ENCODE measurements at regions not wholly inside any gene's neighbourhood (a gene's known extent, or its start where the extent isn't known, plus 50 kb on each side); places are given as distances from the start of the nearest gene placed in this dataset.

DNA sequence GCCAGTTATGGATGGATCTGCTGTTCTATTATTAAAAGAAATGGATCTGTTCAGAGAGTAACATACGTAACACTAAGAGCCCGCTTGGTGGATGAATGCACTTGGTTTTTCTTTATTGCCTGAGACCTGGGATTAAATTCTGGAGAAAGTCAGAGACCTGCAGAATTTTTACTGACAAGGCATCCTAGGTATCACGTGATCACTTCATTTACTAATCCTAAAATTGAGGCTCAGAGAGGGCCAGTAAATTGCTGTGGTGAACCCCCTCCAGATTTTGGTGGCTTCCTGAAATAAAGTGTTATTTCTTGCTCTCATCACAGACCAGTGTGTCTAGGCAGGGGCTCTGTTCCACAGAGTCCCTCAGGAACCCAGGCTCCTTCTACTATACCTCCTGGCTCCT lies 187.9 kb upstream of the LARGE1 start:
- Histone ChIP-seq H3K4me3 (no peak overlapping the region), H3K4me2 (no peak overlapping the region), H3K9me3 (no peaks in the 10 kb centered on the region), H3K27ac (no peak overlapping the region), H3K4me1 (no peaks in the 10 kb centered on the region)
- TF ChIP-seq HOXB5 (CRISPR knock-in tag; IDR thresholded peaks at IDR 0.05) = no peak
- TF ChIP-seq, protein P1, sequence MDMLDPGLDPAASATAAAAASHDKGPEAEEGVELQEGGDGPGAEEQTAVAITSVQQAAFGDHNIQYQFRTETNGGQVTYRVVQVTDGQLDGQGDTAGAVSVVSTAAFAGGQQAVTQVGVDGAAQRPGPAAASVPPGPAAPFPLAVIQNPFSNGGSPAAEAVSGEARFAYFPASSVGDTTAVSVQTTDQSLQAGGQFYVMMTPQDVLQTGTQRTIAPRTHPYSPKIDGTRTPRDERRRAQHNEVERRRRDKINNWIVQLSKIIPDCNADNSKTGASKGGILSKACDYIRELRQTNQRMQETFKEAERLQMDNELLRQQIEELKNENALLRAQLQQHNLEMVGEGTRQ (IDR thresholded peaks at IDR 0.05) = no peak
- TF ChIP-seq EP300 (IDR thresholded peaks at IDR 0.05) = no peak
- no peak for TF ChIP-seq HOXB13 (CRISPR knock-in tag; IDR thresholded peaks at IDR 0.05; ENCODE audit: low read depth)
- TF ChIP-seq, protein P2, sequence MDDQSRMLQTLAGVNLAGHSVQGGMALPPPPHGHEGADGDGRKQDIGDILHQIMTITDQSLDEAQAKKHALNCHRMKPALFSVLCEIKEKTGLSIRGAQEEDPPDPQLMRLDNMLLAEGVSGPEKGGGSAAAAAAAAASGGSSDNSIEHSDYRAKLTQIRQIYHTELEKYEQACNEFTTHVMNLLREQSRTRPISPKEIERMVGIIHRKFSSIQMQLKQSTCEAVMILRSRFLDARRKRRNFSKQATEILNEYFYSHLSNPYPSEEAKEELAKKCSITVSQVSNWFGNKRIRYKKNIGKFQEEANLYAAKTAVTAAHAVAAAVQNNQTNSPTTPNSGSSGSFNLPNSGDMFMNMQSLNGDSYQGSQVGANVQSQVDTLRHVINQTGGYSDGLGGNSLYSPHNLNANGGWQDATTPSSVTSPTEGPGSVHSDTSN (IDR thresholded peaks at IDR 0.05) = no peak
- no peak for TF ChIP-seq CHD2 (IDR thresholded peaks at IDR 0.05; ENCODE audit: low read length, partially characterized antibody)
- TF ChIP-seq JUN (IDR thresholded peaks at IDR 0.05) = no peak
- TF ChIP-seq ESRRA (IDR thresholded peaks at IDR 0.05; ENCODE audit: borderline replicate concordance, low read length) = no peak
- TF ChIP-seq KDM1A (IDR thresholded peaks at IDR 0.05; ENCODE audit: low read depth) = no peak
- TF ChIP-seq NR3C1 (IDR thresholded peaks at IDR 0.05) = no peak
- TF ChIP-seq MAZ (IDR thresholded peaks at IDR 0.05; ENCODE audit: borderline replicate concordance, low read depth, low read length) = no peak
- TF ChIP-seq TFCP2L1 (CRISPR knock-in tag; IDR thresholded peaks at IDR 0.05) = no peak
- TF ChIP-seq CEBPB (IDR thresholded peaks at IDR 0.05) = no peak
- TF ChIP-seq FOSB (CRISPR knock-in tag; IDR thresholded peaks at IDR 0.05) = no peak
- no peak for TF ChIP-seq NFE2L2 (conservative IDR thresholded peaks at IDR 0.05; ENCODE audit: low read length)
- TF ChIP-seq CHD4 (IDR thresholded peaks at IDR 0.05; ENCODE audit: borderline replicate concordance) = no peak
- TF ChIP-seq HOXA7 (CRISPR knock-in tag; IDR thresholded peaks at IDR 0.05) = no peak
- TF ChIP-seq, protein P3, sequence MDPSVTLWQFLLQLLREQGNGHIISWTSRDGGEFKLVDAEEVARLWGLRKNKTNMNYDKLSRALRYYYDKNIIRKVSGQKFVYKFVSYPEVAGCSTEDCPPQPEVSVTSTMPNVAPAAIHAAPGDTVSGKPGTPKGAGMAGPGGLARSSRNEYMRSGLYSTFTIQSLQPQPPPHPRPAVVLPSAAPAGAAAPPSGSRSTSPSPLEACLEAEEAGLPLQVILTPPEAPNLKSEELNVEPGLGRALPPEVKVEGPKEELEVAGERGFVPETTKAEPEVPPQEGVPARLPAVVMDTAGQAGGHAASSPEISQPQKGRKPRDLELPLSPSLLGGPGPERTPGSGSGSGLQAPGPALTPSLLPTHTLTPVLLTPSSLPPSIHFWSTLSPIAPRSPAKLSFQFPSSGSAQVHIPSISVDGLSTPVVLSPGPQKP (IDR thresholded peaks at IDR 0.05; ENCODE audit: low read depth, low read length) = no peak
- TF ChIP-seq, protein P4, sequence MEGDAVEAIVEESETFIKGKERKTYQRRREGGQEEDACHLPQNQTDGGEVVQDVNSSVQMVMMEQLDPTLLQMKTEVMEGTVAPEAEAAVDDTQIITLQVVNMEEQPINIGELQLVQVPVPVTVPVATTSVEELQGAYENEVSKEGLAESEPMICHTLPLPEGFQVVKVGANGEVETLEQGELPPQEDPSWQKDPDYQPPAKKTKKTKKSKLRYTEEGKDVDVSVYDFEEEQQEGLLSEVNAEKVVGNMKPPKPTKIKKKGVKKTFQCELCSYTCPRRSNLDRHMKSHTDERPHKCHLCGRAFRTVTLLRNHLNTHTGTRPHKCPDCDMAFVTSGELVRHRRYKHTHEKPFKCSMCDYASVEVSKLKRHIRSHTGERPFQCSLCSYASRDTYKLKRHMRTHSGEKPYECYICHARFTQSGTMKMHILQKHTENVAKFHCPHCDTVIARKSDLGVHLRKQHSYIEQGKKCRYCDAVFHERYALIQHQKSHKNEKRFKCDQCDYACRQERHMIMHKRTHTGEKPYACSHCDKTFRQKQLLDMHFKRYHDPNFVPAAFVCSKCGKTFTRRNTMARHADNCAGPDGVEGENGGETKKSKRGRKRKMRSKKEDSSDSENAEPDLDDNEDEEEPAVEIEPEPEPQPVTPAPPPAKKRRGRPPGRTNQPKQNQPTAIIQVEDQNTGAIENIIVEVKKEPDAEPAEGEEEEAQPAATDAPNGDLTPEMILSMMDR (IDR thresholded peaks at IDR 0.05) = no peak
- TF ChIP-seq RNF2 (IDR thresholded peaks at IDR 0.05; ENCODE audit: borderline replicate concordance, low read depth) = no peak
- DNase-seq (ENCODE audit: low read depth in 1 of 2, low spot score in 1 of 2) (no peak), ATAC-seq (no peak), FAIRE-seq (no peak)
- ChIA-PET POLR2A (no interaction called here), CTCF (no interaction called here)
- whole genome bisulfite sequencing (ENCODE audit: missing lambda C conversion rate) = 26% methylated on average over 3 of the region's 3 CpGs

DNA sequence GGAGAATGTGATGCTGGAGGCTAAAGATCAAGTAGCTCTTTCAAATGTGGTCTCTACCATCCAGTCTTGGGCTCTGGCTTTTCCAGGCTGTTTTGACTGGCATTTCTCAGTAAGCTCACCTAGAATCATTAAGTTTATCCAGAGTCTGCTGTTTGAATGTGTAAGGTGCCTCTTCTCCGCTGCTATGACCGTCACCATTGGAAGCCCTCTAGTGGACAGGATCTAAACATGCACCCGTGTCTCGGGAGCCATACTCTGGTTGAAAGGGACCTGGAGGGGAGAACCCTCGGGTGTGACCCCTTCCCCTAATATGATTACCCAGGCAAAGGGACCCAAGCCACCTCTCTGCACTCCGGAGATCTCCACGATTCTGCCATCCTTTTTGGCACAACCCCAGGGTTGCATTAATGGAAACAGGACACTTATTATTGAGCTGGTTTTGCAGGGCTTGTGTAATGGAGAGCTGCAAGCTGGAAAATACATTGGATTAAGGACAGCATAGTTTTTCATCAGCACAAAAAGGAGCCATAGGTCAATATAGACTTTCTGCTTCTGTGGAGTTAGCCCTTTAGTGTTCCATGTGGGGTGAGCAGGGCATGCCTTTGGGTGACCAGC lies 191.0 kb upstream of the LARGE1 start:
- POLR2A ChIA-PET = no interaction called here
- TF ChIP-seq, protein P4 (IDR thresholded peaks at IDR 0.05) = peak; percentile 38
- TF ChIP-seq, protein P5, sequence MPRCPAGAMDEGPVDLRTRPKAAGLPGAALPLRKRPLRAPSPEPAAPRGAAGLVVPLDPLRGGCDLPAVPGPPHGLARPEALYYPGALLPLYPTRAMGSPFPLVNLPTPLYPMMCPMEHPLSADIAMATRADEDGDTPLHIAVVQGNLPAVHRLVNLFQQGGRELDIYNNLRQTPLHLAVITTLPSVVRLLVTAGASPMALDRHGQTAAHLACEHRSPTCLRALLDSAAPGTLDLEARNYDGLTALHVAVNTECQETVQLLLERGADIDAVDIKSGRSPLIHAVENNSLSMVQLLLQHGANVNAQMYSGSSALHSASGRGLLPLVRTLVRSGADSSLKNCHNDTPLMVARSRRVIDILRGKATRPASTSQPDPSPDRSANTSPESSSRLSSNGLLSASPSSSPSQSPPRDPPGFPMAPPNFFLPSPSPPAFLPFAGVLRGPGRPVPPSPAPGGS (IDR thresholded peaks at IDR 0.05) = no peak
- TF ChIP-seq SMC3 (IDR thresholded peaks at IDR 0.05) (peak; percentile 31; the same call in 1 of the 3 replicates), RAD21 (conservative IDR thresholded peaks at IDR 0.05 in 1 of 2, IDR thresholded peaks at IDR 0.05 in 1 of 2) (peak in 1 of 2 experiments; percentile 33; a peak in 1 of 5 replicates)
- Histone ChIP-seq H3K4me1 (no peaks in the 10 kb centered on the region), H3K4me2 (no peak overlapping the region), H3K27ac (no peak overlapping the region), H3K9me3 (no peaks in the 10 kb centered on the region), H3K4me3 (no peak overlapping the region)
- peak in 1 of 2 experiments; percentile 78; a peak in 3 of 6 replicates for ATAC-seq
- CTCF ChIA-PET = interaction anchor here (0.9 to 1.8 kb wide), 7 partner anchors 17 to 822 kb away, joined by 3 to 6 read pairs (median 5); no protein-coding TSS in a partner anchor
- DNase-seq (ENCODE audit: low read depth in 1 of 2, low spot score in 1 of 2) = peak; percentile 13 to 22
- FAIRE-seq = no peak
- 0% methylated on average over 7 of the region's 7 CpGs for WGBS (ENCODE audit: missing lambda C conversion rate)
